Transverse colon (tissue), 4 donors: ENCODE measurements at regions not wholly inside any gene's neighbourhood (a gene's known extent, or its start where the extent isn't known, plus 50 kb on each side); places are given as distances from the start of the nearest gene placed in this dataset.

ENCODE experiments used
- EP300 ChIP-seq: sonication (generic); formaldehyde crosslinking; IDR thresholded peaks from one replicate; pipeline ENCODE4 v1.6.1; 2017; ENCODE audit warnings: antibody characterized with exemption, low read depth
- POLR2A ChIP-seq: fragments of 450-650 bp; IDR thresholded peaks from one replicate; pipeline ENCODE4 v1.6.1; 2016; ENCODE audit warnings: antibody characterized with exemption, mild to moderate bottlenecking, moderate library complexity
- POLR2AphosphoS5 ChIP-seq, 3 donors: sonication (generic); formaldehyde crosslinking; IDR thresholded peaks; one replicate each; pipeline ENCODE4 v1.6.1; 2016; ENCODE audit warnings: antibody characterized with exemption in 3 of 3
- TF ChIP-seq, protein P1 (sequence below), 5 experiments: fragments of 200-600 bp in 3 of 5; fragments of 450-650 bp in 2 of 5; sonication (generic) in 3 of 5; IDR thresholded peaks; 1 replicate in 2 of 5; 2 replicates in 3 of 5; pipeline ENCODE4 v1.5.1; 2016 to 2017; ENCODE audit warnings: antibody characterized with exemption in 5 of 5, inconsistent platforms in 3 of 5, mild to moderate bottlenecking in 2 of 5, moderate library complexity in 1 of 5

DNA sequence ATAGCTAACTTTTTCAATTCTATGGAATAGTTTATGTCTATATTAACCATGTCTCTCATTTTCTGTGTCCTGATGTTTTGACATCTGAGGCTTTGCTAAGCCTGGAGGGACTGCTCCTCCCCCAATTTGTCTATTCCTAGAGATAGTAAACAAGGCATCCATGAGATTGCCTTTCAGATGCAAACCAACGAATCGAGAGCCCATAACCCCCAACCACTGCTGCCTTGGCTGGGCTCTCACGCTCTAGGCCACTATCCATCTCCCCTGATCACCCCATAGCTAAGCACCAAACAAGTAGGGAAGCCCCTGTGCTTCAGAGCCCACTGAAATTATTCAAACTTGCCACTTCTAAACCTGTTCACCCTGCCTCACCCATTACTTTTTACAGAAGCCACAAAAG is 437.7 kb downstream of the SETD4 start:
- no peak for TF ChIP-seq POLR2A
- TF ChIP-seq, protein P1, sequence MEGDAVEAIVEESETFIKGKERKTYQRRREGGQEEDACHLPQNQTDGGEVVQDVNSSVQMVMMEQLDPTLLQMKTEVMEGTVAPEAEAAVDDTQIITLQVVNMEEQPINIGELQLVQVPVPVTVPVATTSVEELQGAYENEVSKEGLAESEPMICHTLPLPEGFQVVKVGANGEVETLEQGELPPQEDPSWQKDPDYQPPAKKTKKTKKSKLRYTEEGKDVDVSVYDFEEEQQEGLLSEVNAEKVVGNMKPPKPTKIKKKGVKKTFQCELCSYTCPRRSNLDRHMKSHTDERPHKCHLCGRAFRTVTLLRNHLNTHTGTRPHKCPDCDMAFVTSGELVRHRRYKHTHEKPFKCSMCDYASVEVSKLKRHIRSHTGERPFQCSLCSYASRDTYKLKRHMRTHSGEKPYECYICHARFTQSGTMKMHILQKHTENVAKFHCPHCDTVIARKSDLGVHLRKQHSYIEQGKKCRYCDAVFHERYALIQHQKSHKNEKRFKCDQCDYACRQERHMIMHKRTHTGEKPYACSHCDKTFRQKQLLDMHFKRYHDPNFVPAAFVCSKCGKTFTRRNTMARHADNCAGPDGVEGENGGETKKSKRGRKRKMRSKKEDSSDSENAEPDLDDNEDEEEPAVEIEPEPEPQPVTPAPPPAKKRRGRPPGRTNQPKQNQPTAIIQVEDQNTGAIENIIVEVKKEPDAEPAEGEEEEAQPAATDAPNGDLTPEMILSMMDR (IDR thresholded peaks at IDR 0.05) = no peak
- TF ChIP-seq EP300 = no peak
- TF ChIP-seq POLR2AphosphoS5 (IDR thresholded peaks at IDR 0.05) = no peak
